ENCODE measurements at regions not wholly inside any gene's neighbourhood (a gene's known extent, or its start where the extent isn't known, plus 50 kb on each side); places are given as distances from the start of the nearest gene placed in this dataset.

GRCh38 chr3:180290300-180290699, 253.6 kb upstream of the PEX5L start:
- TF ChIP-seq ESRRA (CRISPR knock-in tag; IDR thresholded peaks at IDR 0.05; ENCODE audit: borderline replicate concordance) (no peak), ATF1 (CRISPR knock-in tag; IDR thresholded peaks at IDR 0.05) (no peak), CTCF (IDR thresholded peaks at IDR 0.05) (no peak), JUN (CRISPR knock-in tag; IDR thresholded peaks at IDR 0.05) (no peak)

All from WTC11 (cell line).